HG02623 (cell line): ENCODE measurements at regions not wholly inside any gene's neighbourhood (a gene's known extent, or its start where the extent isn't known, plus 50 kb on each side); places are given as distances from the start of the nearest gene placed in this dataset.

Experiments used
- ATAC-seq: cut with Tn5 transposase; IDR thresholded peaks from one replicate; pipeline ENCODE4 v1.9.1; 2021; ENCODE audit warnings: moderate library complexity; ENCODE audit not compliant: unreplicated experiment

GRCh38 chr2:7977981-7978380 lies 703.9 kb upstream of the ID2 start:
- no peak for ATAC-seq

DNA sequence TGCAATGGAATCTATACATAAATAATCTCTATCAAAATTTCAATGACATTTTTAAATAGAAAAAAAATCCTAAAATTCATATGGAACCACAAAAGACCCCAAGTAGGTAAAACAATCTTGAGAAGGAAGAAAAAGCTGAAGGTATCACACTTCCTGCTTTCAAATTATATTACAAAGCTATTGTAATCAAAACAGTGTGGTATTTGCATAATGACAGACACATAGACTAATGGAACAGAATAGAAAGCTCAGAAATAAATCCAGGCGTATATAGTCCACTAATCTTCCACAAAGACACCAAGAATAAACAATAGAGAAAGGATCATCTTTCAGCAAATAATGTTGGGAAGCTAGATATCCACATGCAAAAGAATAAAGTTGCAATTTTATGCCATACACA lies 699.8 kb upstream of the ID2 start:
- no peak for ATAC-seq

- no peak for ATAC-seq
These were observed 698.4 kb upstream of the ID2 start for GRCh38 chr2:7983451-7983850.

DNA sequence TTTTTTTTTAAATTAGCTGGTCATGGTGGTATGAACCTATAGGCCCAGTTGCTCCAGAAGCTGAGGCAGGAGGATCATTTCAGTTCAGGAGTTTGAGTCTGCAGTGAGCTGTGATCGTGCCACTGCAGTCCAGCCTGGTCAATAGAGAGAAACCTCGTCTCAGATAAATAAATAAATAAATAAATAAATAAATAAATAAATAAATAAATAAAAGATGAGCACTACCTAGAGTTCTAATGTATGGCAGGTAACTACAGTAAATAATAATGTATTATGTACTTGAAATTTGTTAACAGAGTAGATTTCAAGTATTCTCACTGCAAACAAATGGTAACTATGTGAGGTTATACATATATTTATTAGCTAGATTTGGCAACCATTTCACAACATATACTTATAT lies 697.9 kb upstream of the ID2 start:
- no peak for ATAC-seq

GRCh38 chr2:7984693-7985353 lies 697.0 kb upstream of the ID2 start:
- ATAC-seq: no peak

DNA sequence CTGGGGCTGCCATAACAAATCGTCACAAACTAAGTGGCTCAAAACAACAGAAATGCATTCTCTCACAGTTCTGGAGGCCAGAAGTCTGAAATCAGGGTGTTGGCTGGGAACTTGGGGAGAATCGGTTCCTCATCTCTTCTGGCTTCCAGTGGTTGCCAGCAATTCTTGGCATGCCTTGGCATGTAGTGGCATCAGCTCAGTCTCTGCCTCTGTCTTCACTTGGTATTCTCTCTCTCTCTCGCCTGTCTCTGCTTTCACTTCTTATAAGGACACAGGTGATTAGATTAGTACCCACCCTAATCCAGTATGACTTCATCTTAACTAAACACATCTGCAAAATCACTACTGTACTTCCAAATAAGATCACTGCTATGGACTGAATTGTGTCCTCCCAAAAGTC lies 695.4 kb upstream of the ID2 start:
- ATAC-seq: no peak

DNA sequence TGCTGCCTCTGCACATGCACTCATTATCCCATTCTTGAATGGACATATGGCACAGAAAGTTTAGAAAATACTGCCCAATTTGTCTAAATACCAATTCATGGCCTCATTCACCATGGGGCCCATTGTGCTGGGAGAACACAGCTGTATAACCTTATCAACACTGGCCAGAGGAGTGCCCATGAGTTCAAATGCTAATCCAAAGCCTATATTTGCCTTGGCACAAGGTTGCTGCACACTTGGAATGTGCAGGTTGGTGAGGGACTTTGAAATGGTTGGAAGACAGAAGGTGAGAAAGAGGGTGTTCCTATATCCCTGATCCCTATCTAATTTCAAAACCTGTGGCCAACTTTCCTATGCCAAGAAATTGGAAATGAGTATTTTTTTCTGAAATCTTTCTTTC lies 693.9 kb upstream of the ID2 start:
- ATAC-seq: no peak

DNA sequence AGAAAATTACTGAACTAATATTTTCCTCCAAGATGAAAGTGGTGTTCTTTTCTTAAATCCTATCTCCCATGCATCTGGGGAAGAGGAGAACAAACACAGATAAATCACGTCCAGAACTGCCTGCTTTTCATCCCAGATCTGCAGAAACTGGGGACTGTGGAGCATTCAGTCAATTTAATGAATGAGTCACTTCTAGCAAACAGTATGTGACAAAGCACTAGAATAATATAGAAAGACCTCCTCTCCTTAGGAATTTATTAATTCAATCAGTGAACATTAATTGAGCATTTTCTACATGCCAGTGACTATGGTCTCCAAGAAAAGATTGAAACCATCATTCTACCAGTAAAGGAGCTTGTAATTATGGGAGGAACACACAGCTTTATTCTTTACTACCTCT lies 693.4 kb upstream of the ID2 start:
- no peak for ATAC-seq

- ATAC-seq: no peak
These were observed 692.0 kb upstream of the ID2 start for GRCh38 chr2:7989823-7990222.

- ATAC-seq: no peak
These were observed 688.9 kb upstream of the ID2 start for GRCh38 chr2:7992612-7993602.

- ATAC-seq: no peak
These were observed 687.4 kb upstream of the ID2 start for GRCh38 chr2:7994397-7994951.

- no peak for ATAC-seq
These were observed 684.6 kb upstream of the ID2 start for GRCh38 chr2:7997279-7997678.

- no peak for ATAC-seq
These were observed 682.0 kb upstream of the ID2 start for GRCh38 chr2:7999683-8000476.

- no peak for ATAC-seq
These were observed 681.0 kb upstream of the ID2 start for GRCh38 chr2:8000870-8001269.

DNA sequence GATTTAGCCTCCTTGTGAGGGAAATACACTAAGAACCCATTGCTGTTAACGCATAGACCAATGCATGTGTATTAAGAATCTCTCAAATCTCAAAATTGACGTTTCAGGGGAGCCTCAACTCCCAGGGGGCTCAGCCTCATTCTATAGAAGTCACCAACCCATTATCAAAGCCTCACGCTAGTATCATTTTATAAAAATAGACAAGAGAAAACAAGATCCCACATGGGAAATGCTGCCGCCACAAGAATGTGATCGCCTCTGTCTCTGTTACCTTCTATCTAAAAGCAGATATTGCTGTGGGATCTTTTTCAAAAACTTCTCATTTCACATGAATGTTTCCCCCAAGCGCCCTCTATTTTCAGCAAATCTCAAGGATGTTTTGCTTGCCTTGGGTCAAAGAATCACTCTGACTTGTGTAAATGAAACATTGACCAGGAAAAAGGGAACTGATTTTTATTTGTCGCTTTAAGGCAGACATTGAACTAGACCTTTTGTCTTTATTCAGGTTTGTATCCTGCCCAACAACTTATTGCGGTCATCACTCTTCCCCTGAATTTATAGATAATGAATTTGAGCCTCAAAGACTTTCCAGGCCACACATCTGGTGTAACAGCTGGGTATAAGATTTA lies 679.0 kb upstream of the ID2 start:
- ATAC-seq: no peak

DNA sequence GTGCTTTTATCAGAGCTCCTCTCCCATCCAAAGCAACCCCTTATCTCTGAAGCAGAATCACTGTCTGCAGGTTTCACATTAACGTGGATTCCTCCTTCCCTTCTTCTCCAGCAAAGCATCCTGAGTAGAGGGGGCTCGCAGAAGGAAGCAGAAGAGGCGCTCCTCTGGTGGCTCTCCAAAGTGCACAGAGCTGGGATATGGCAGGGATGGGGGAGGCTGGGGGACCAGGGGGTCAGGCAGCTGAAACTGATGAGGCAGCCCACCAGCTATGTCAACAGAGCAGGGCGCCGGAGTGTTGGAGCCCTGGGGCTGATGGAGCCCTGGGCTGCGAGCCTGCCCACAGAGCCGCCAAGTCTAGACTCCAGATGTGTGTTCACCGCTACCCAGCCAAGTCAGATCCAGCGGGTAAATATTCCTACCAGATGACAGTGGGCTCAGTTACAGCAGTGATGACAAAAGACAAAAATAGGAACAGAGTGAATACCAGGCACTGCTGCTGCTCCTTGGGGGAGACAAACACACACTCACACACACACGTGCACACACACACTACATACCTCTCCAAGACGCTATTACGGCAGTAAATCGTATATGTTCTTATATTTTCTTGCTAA lies 678.3 kb upstream of the ID2 start:
- ATAC-seq: no peak

GRCh38 chr2:8004250-8004681 lies 677.6 kb upstream of the ID2 start:
- ATAC-seq: no peak

DNA sequence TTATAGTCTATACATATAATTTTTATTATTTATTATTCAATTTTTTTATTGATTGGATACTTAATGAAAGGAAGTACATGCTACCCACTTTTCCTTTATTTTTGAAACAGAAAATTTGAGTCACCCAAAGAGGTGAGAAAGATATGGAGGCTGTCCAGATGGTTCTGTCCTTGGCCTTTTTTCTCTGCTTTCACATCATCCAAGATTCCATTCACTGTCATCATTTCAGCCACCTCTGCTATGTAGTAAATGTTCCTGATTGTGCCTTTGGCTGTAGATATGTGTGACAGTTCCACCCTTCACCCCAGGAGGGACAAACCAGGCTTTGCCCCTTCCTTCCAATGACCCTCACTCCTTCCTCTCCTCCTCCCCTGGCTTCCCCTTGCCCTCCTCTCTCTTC lies 675.7 kb upstream of the ID2 start:
- no peak for ATAC-seq

DNA sequence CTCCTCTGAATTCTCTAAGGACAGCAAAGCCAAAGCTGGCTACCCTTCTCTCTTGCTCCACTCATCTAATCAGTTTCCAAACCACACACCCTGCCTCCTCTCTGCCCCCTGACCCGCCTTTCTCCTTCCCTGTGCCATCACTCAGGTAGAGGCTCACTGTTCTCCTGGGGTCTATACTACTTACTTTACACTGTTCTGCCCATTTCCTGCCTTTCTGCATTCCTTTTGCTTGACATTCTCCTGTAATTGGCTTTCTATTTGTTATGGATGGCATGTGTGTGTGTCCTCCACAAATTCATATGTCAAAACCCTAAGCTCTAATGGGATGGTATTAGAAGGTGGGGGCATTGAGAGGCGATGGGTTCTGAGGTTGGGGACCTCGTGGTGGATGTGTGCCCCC lies 675.2 kb upstream of the ID2 start:
- ATAC-seq: no peak

DNA sequence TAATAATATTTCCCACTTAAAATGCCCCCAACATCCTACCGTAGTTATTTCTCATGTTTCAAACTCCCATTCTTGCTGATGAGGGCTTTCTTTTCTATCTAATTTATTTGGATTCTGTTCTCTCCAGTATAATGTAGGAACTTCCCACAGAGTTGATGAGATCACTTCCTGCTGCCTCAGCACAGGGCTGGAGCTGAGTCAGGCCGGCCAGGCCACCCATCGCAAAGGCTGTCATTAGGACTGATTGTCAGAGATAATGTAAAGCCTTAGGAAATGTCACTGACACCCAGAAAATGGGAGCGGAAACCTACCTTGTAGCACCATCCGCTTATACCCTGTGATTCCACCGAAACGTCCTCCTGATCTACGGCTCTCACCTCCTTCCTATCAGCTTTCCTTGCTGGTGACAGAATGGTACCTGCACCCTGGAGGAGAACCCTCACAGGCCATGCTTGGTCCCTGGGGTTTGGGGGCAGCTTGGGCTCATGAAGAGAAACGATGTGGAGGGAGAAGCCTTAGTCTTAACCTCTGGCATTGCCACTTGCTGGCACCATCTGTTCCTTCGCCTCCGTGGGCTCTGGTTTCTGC lies 672.8 kb upstream of the ID2 start:
- ATAC-seq: no peak
